GM13977 (cell line): ENCODE measurements at regions not wholly inside any gene's neighbourhood (a gene's known extent, or its start where the extent isn't known, plus 50 kb on each side); places are given as distances from the start of the nearest gene placed in this dataset.

ENCODE experiments used
- DNase-seq: peaks from one replicate; pipeline ENCODE4 v3.0.0; 2012; ENCODE audit warnings: low spot score
- CTCF ChIP-seq: IDR thresholded peaks from 2 replicates; pipeline ENCODE4 v1.5.1; 2012; ENCODE audit warnings: mild to moderate bottlenecking, control low read depth; ENCODE audit not compliant: insufficient read depth; ENCODE audit errors: extremely low read depth, missing control alignments
- in situ Hi-C: fragments of 300-500 bp; cut with MboI; formaldehyde crosslinking; loops from one replicate; pipeline ENCODE4 v1.12.0; 2022; ENCODE audit warnings: low sequenced_read_pairs, low pct_unique_long_range_greater_than_20kb, mixed read lengths, inconsistent platforms; ENCODE audit not compliant: unreplicated experiment

DNA sequence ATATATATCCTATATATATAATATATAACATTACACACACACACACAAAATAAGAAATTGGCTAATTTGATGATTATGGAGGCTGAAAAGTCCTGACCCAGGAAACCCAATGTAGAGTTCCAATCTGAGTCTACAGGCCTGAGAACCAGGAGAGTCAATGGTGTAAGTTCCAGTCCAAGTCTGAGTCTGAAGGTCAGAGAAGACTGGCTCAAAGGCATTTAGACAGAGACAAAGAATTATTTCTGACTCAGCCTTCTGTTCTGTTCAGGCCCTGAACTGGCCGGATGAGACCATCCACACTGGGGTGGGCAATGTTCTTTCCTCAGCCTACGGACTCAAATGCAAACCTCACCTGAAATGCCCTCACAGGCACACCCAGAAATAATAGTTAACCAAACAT is 60.6 kb upstream of the STX18 start:
- DNase-seq = no peak
- in situ Hi-C loops = no loop called here
- no peak for TF ChIP-seq CTCF

DNA sequence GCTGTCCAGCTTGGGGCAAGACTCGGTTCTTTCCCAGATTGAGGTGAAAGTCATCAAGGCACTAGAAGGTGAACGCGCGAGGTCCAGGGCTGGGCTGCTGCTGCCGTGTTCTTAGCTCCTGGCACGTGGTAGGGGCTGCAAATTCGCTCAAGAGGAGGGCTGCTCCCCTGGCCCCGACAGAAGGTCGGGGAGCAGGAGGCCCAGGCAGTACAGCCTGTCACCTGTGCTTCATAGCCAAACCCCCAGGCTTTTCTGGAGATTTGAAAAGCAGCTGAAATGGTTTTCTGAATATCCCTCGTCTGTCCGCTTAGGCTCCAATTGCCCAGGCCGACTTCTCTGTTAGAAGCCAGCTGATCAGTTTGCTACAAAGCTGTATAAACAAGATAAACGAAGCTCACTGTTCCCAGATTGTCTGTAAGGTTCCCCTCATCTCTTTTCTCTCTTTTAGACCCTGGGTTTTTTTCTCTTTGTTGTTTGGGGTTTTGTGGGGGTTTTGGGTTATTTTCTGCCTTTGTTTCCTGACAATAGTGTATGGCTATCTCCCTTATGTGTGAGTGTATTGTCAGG is 60.0 kb upstream of the STX18 start:
- in situ Hi-C loops = no loop called here
- TF ChIP-seq CTCF = no peak
- no peak for DNase-seq

- in situ Hi-C loops = no loop called here
- no peak for TF ChIP-seq CTCF
- no peak for DNase-seq
These were observed 57.8 kb upstream of the STX18 start for GRCh38 chr4:4599481-4600275.

- no peak for DNase-seq
- in situ Hi-C loops = no loop called here
These were observed 57.1 kb upstream of the STX18 start for GRCh38 chr4:4598851-4599411.

DNA sequence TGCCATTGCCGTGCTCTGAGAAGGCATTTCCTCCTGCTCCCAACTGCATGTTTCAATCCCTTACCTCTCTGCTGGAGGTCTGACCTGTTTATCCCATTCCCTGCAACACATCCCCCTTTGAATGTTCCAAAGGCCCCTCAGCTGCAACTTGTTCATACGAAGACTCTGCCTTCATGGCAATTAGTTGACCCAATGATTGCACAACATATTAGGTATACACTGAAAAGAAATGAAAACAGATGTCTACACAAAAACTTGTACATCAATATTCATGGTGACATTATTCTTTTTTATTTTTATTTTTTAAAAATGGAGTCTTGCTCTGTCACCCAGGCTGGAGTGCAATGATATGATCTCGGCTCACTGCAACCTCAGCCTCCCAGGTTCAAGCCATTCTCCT is 54.9 kb upstream of the STX18 start:
- TF ChIP-seq CTCF = no peak
- in situ Hi-C loops = no loop called here
- no peak for DNase-seq

More at GRCh38 chr4:4598851-4599411, 57.1 kb upstream of the STX18 start:
- no peak for TF ChIP-seq CTCF

DNA sequence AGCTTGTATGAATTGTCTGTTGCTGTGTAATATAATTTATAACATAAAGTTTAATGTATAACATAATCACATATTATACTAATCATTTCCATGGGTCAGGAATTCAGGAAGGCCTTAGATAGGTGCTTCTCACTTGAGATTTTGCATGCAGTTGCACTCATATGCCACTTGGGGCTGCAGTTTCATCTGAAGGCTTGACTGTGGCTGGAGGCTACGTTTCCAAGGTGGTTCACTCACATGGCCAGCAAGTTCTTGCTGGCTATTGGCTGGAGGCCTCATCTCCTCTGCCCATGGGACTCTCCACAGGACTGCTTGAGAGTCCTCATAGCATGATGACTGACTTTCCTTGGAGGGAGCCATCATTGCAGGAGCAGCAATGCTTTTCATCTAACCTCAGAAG is 53.4 kb upstream of the STX18 start:
- no peak for TF ChIP-seq CTCF
- in situ Hi-C loops = no loop called here
- no peak for DNase-seq
